Germinal center (tissue), 1 donor: ENCODE measurements at regions not wholly inside any gene's neighbourhood (a gene's known extent, or its start where the extent isn't known, plus 50 kb on each side); places are given as distances from the start of the nearest gene placed in this dataset.
"Not testable (repeated sequence)": the region's sequence is repeated elsewhere in the genome, so short reads cannot be mapped to it uniquely, and the experiment has no call there.

Source experiments
- DNase-seq: peaks from one replicate; pipeline ENCODE4 v3.0.0; 2012; ENCODE audit warnings: mixed read lengths, low spot score

GRCh38 chrY:16715278-16715677 lies 1164.7 kb downstream of the CDY2B start:
- DNase-seq = no peak

- no peak for DNase-seq
Measured at GRCh38 chrY:16673102-16673787, 1206.8 kb downstream of the CDY2B start.

GRCh38 chrY:16668402-16668801 lies 1211.6 kb downstream of the CDY2B start:
- DNase-seq = no peak

DNA sequence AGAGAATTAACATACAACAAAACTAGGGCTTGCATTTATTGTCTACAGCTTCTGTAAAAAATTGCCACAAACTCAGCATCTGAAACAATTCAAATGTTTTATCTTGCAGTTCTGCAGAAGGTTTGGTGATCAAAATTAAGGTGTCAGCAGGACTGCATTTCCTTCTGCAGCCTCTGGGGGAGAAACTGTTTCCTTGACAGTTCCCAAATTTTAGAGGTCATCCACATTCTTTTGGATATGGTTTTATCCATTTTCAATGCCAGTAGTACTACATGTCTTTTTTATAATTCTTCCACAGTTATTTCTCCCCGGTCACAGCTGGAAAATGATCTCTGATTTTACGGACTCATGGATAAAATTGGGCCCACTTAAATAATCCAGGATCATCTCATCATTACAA lies 1217.3 kb downstream of the CDY2B start:
- DNase-seq = no peak

GRCh38 chrY:16659340-16659739 lies 1220.7 kb downstream of the CDY2B start:
- no peak for DNase-seq

DNA sequence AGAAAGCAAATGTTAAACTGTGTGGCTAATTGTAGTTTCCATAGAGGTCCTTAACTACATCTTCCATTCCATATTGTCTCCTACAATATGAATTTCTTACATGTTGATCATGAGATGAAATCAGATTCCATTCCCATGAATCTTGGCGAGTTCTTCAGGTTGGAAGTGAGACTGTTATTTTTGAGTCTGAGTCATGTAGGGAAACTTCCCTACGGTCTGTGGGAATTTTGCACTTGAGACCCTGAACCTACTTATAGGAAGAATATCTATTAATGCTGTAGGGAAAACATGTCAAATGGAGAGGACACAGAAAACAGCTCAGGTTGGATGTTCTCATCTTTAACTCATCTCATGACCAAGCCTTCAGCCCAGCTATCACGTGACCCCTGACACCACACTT lies 1226.0 kb downstream of the CDY2B start:
- DNase-seq = no peak

GRCh38 chrY:16645991-16646390 lies 1234.0 kb downstream of the CDY2B start:
- DNase-seq = no peak

DNA sequence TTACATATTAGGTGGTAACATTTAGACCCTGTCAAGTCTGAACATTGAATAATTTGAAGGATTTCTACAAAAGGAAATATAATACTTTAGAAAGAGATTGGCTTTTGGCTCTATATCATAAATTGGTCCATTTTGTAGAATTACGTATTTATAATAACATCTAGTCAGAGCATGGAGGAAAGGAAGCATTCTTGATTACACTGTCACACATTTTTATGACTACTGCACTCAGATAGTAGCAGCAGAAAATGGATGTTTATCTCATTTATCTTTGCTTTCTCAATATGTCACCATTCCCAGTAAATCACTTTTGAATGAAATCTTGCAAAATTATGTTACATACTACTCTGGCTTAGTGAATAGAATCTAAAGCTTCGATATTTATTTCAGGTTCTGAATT lies 1234.6 kb downstream of the CDY2B start:
- DNase-seq = no peak

- DNase-seq = no peak
Measured at GRCh38 chrY:16644270-16644800, 1235.7 kb downstream of the CDY2B start.

GRCh38 chrY:16639777-16640176 lies 1240.2 kb downstream of the CDY2B start:
- no peak for DNase-seq

DNA sequence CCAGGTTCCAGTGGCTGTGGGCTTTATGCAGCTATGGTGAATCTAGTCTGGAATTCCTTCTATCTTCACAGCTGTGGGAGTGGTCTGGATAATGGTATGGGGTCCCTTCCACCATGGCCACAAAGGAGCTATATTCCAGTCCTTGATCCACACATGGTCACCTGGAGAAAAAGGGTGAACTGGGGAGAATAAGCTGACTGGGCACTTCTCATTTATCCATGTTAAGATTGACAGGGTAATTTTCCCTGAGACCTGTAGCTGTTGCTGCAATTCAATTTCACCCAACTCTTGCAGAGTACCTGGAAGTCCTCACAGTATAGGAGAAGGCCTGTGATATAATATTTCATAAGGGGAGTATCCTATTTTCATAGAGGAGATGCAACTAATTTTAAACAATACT lies 1241.3 kb downstream of the CDY2B start:
- not testable (repeated sequence) for DNase-seq

GRCh38 chrY:16636254-16636653 lies 1243.8 kb downstream of the CDY2B start:
- DNase-seq = peak; percentile 2

DNA sequence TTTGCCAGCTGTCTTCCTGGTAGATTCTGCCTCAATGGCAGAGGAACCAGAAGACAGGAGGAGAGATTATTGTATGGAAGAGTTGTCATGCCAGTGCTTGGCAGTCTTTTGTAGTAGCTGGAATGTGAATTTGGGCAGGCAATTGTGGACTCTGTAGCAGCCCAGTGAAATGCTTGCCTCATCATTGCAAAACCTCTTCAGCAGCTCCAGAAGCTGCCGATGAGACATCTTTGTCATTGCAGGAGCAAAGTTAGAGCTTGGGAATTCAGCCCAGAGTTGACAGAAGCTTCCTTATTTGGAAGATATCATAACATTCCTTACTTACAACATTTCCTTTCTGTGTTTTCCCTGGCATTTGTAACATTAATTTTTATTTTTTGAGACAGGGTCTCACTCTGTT lies 1250.9 kb downstream of the CDY2B start:
- DNase-seq = no peak

DNA sequence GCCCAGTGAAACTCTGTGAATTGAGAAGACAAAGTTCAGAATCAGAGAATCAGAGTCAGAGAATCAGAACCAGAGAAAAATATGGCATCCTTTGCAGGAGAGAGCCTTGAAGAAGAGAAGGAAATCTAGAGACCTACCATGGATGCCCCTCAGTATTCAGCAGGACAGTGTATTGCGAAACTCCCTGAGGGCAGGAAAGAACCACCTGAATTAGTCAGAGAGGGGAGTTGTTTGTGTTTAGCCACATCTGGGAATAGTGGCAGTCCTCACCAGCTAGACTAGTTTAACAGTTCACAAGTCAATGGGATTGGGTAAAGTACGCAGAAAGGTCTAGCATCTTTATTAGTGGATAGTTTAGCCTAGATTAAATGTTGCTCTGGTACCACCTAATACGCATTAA lies 1252.9 kb downstream of the CDY2B start:
- no peak for DNase-seq

GRCh38 chrY:16616201-16616975 lies 1263.6 kb downstream of the CDY2B start:
- DNase-seq = no peak

GRCh38 chrY:16608679-16609078 lies 1271.3 kb downstream of the CDY2B start:
- no peak for DNase-seq

DNA sequence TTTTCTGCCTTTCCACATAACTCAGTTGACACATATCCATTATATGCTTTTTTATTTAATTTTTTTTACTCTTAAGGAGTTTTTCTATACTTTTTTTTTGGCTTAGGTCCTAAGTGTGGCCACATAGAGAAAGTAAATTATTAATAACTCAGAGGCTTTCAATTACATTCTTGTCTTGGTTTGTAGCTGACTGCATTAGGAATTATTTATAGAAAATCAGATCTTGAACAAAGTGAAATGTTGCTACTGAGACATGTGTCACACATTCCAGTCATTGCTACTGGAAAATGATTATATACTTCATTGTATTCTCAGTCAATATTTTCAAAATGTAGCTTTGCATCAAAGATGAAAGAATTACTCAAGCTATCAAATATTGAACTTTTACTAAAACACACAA lies 1277.9 kb downstream of the CDY2B start:
- DNase-seq = no peak

DNA sequence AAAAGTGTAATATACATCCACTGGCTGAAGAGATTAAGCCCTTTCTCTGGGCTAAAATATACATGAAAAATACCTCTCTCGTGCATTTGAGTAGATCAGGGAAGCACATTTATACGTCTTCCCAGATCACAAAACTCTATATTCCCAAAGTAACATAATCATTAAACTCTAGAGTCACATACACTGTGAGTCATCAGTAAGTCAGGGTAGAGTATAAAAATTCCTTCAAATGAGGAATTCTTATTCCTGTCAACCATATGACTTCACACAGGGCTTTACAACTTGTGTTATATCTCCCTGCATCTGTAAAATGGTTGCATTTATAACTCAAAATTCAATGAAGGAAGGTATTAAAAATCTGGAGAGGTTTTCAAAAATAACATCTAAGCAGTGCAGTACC lies 1278.4 kb downstream of the CDY2B start:
- no peak for DNase-seq

DNA sequence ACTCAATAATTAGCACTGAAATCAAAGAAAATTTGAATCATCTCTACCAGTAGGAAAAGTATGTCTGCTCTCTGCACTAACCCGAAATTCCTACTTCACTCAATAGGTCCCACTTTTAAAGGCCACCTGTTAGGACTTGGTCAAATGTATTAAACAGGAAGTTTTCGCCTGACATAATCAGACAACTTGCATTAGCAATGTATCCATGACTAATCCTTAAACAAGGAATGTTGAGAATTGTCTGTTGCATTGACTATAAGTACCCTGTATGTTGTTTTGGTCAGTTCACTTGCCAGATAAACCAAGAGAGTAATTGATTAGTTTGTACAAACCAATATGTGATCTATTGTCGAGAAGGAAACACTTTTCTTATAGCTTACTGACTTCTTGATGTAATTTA lies 1308.0 kb downstream of the CDY2B start:
- no peak for DNase-seq

GRCh38 chrY:16562491-16562890 lies 1317.5 kb downstream of the CDY2B start:
- peak; percentile 1 for DNase-seq

- no peak for DNase-seq
Measured at GRCh38 chrY:16522021-16522420, 1358.0 kb downstream of the CDY2B start.

DNA sequence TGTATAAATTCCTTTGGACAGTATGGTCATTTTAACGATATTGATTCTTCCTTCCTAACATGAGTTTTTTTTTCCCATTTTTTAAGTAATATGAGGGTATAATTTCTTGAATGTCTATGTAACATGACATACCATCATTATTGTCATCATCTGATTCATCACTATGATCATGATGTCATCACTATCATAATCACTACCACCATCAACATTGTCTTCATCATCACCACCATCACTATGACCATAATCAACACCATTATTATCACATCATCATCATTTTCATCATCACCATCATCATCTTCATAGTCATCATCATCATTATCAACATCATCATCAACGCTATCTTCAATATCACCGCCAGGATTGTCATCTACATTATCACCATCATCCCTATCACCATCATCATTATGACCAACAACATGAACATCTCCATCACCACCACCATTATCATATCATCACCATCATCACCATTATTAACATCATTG lies 1377.2 kb downstream of the CDY2B start:
- no peak for DNase-seq

DNA sequence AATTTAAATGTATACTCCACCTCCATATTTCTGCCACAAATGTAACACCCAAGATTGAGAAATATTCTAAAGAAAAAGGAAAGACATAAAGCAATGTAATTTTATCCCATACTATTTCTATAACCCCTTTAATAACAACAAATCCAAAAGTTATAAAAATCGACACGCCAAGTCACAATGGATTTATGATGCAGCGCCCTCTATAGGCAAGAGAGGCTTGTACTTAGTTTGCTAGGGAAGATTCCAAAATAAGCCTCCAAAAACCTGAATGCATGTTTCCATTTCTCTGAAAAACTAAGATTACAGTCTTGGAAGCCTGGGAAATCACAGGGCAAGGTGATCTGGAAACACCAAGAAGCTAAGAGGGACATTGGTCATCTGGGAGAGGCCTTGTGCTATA lies 1389.3 kb downstream of the CDY2B start:
- no peak for DNase-seq
